ENCODE measurements at regions not wholly inside any gene's neighbourhood (a gene's known extent, or its start where the extent isn't known, plus 50 kb on each side); places are given as distances from the start of the nearest gene placed in this dataset.
A peak's percentile ranks its signal among the peaks of the same experiment; 100 is the strongest.

DNA sequence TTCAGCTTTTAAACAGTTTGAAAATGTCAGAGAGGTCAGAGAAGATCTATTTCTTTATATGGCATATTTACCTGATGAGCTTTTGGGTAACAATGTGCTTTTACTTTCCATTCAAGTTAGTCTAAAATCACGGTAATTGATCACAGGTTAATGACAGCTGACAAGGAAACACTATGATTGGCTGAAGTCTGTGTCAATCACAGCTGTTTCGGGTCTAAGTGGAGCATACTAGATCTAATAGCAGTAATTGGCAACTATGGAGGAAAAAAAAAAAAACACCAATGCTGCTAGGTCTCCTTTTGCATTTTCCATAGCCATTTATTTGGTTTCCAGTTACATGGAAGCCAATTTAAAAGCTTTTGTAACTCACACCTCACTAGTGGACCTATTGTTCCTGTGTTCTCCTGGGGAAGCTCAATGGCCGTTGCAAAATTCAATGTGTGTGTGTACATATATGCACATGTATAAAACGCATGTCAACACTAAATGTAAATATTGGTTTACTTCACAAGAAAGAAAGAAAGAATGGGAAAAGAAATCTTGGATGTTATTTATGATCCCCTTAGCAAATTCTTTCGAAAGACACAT, 568.3 kb upstream of the ZFHX3 start:
- Histone ChIP-seq H3K9me2 (replicated peaks; ENCODE audit: insufficient read depth) (no peaks in the 10 kb centered on the region), H3K4me2 (no peak overlapping the region), H4K20me1 (ENCODE audit: insufficient read depth, poor library complexity, severe bottlenecking) (no peaks in the 10 kb centered on the region), H2AFZ (no peak overlapping the region), H3K27ac (no peak overlapping the region), H3K4me1 (ENCODE audit: insufficient read depth) (no peaks in the 10 kb centered on the region), H3K9me3 (ENCODE audit: low read depth) (no peaks in the 10 kb centered on the region), H3K27me3 (no peaks in the 10 kb centered on the region), H3K36me3 (replicated peaks; ENCODE audit: insufficient read depth, low read depth) (no peaks in the 10 kb centered on the region), H3K79me2 (no peaks in the 10 kb centered on the region), H3K4me3 (no peak overlapping the region)
- TF ChIP-seq EZH2 (IDR thresholded peaks at IDR 0.05; ENCODE audit: borderline replicate concordance) (no peak), EZH2phosphoT487 (IDR thresholded peaks at IDR 0.05; ENCODE audit: low read depth, severe bottlenecking, unreplicated experiment) (no peak)
- TF ChIP-seq, protein P1, sequence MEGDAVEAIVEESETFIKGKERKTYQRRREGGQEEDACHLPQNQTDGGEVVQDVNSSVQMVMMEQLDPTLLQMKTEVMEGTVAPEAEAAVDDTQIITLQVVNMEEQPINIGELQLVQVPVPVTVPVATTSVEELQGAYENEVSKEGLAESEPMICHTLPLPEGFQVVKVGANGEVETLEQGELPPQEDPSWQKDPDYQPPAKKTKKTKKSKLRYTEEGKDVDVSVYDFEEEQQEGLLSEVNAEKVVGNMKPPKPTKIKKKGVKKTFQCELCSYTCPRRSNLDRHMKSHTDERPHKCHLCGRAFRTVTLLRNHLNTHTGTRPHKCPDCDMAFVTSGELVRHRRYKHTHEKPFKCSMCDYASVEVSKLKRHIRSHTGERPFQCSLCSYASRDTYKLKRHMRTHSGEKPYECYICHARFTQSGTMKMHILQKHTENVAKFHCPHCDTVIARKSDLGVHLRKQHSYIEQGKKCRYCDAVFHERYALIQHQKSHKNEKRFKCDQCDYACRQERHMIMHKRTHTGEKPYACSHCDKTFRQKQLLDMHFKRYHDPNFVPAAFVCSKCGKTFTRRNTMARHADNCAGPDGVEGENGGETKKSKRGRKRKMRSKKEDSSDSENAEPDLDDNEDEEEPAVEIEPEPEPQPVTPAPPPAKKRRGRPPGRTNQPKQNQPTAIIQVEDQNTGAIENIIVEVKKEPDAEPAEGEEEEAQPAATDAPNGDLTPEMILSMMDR (IDR thresholded peaks at IDR 0.05; ENCODE audit: poor library complexity): no peak
- 80% methylated on average over 5 of the region's 5 CpGs for WGBS (ENCODE audit: low lambda C conversion rate, missing lambda C conversion rate)
- DNase-seq (ENCODE audit: low spot score): no peak

DNA sequence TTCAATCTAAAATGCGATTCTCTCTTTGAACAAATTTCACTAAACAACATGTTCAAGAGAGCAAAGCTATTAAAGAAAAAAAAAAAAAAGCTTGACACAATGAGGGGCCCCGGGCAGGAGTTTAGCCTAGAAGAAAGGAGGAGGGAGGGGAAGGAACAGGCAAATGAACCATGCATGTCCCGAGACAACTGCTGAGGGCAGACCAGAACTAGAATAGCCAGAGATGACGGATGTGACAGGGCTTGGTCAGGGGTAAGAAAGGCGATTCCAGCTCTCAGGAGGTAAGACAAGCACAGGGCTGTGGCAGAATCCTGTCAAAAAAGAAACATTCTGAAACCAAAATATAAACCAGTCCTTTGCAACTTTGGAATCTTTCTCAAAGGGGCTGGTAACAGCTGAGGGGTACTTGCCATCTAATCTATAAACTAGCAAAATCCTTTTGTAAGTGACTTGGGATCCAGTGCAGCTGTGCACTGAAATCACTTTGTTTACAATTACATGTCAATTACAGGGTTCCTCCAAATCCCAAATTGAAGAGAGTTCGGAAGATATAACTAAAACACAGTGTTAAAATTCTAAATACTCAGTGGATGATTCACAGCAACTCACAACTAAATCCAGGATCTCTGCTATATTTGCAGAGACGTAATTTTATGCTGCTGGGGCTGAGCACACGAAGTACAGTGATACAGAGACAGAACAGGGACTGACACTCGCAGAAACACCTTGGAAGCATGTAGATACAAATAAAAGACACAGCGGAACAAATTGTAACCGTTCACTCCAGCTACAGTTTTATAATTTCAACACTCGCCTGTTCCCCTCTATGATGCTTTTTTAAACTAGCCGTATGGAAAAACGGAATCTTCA, 567.4 kb upstream of the ZFHX3 start:
- Histone ChIP-seq H3K4me1 (ENCODE audit: insufficient read depth) (no peaks in the 10 kb centered on the region), H3K27me3 (peaks cover 3% of the 10 kb centered on the region), H3K4me3 (no peak overlapping the region), H3K36me3 (replicated peaks; ENCODE audit: insufficient read depth, low read depth) (no peaks in the 10 kb centered on the region), H3K9me2 (replicated peaks; ENCODE audit: insufficient read depth) (no peaks in the 10 kb centered on the region), H2AFZ (no peak overlapping the region), H3K9me3 (ENCODE audit: low read depth) (no peaks in the 10 kb centered on the region), H3K79me2 (no peaks in the 10 kb centered on the region), H4K20me1 (ENCODE audit: insufficient read depth, poor library complexity, severe bottlenecking) (no peaks in the 10 kb centered on the region), H3K4me2 (peak overlapping the region; percentile 46), H3K27ac (no peak overlapping the region)
- WGBS (ENCODE audit: low lambda C conversion rate, missing lambda C conversion rate): 50% methylated on average over 14 of the region's 14 CpGs
- peak; percentile 11 for DNase-seq (ENCODE audit: low spot score)
- TF ChIP-seq EZH2 (IDR thresholded peaks at IDR 0.05; ENCODE audit: borderline replicate concordance) (no peak), EZH2phosphoT487 (IDR thresholded peaks at IDR 0.05; ENCODE audit: low read depth, severe bottlenecking, unreplicated experiment) (no peak)
- TF ChIP-seq, protein P1 (IDR thresholded peaks at IDR 0.05; ENCODE audit: poor library complexity): no peak

DNA sequence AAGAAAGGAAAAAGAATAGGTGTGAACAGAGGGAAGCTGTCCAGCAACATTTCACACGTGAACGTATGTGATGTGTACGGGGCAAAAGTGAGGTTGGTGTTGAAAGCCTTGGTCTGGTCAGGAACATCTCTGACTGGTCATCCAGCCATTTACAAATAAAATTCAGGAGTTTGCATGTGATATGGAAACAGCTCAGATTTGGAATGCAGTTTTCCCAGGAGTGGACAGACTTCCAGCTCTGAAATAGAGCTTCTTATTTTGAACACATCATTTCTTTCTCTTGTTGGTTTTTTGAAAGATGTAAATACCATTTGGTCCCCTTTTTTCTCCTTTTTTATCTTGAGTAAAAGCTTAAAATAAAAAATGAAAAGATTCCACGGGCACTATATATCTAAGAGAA, 566.2 kb upstream of the ZFHX3 start:
- no peak for TF ChIP-seq EZH2phosphoT487 (IDR thresholded peaks at IDR 0.05; ENCODE audit: low read depth, severe bottlenecking, unreplicated experiment)
- TF ChIP-seq, protein P1 (IDR thresholded peaks at IDR 0.05; ENCODE audit: poor library complexity): no peak
- TF ChIP-seq EZH2 (IDR thresholded peaks at IDR 0.05; ENCODE audit: borderline replicate concordance): no peak
- no peaks in the 10 kb centered on the region for H3K9me2 ChIP-seq (replicated peaks; ENCODE audit: insufficient read depth)
- H3K4me1 ChIP-seq (ENCODE audit: insufficient read depth): no peaks in the 10 kb centered on the region
- WGBS (ENCODE audit: low lambda C conversion rate, missing lambda C conversion rate): 87% methylated on average over 4 of the region's 4 CpGs
- no peak overlapping the region for H3K4me3 ChIP-seq
- H3K27ac ChIP-seq: no peak overlapping the region
- H3K4me2 ChIP-seq: no peak overlapping the region
- H3K27me3 ChIP-seq: peaks cover 12% of the 10 kb centered on the region
- H3K79me2 ChIP-seq: no peaks in the 10 kb centered on the region
- no peak overlapping the region for H2AFZ ChIP-seq
- H3K9me3 ChIP-seq (ENCODE audit: low read depth): no peaks in the 10 kb centered on the region
- no peak for DNase-seq (ENCODE audit: low spot score)
- H3K36me3 ChIP-seq (replicated peaks; ENCODE audit: insufficient read depth, low read depth): no peaks in the 10 kb centered on the region
- no peaks in the 10 kb centered on the region for H4K20me1 ChIP-seq (ENCODE audit: insufficient read depth, poor library complexity, severe bottlenecking)
